ENCODE measurements at regions not wholly inside any gene's neighbourhood (a gene's known extent, or its start where the extent isn't known, plus 50 kb on each side); places are given as distances from the start of the nearest gene placed in this dataset.

GRCh38 chr6:14190929-14191224 is 73.3 kb downstream of the CD83 start (continued):
- TF ChIP-seq EZH2phosphoT487 (IDR thresholded peaks at IDR 0.05; ENCODE audit: borderline replicate concordance, low read depth): no peak
- TF ChIP-seq GATA2 (CRISPR knock-in tag; IDR thresholded peaks at IDR 0.05): no peak
- no peak for TF ChIP-seq RFX5 (IDR thresholded peaks at IDR 0.05; ENCODE audit: low read length)
- no peak for TF ChIP-seq TEAD4 (IDR thresholded peaks at IDR 0.05; ENCODE audit: borderline replicate concordance, insufficient read depth)
- TF ChIP-seq TCF12 (IDR thresholded peaks at IDR 0.05): no peak
- no peak for TF ChIP-seq PBX3 (IDR thresholded peaks at IDR 0.05)
- no peak for TF ChIP-seq CHD2 (IDR thresholded peaks at IDR 0.05; ENCODE audit: low read length, partially characterized antibody)
- TF ChIP-seq FOSL2 (IDR thresholded peaks at IDR 0.05; ENCODE audit: borderline replicate concordance, low read depth): no peak

- no peak for DNase-seq
- WGBS (ENCODE audit: low lambda C conversion rate): 27% methylated on average over 2 of the region's 3 CpGs
- Histone ChIP-seq H3K9me3 (no peaks in the 10 kb centered on the region), H3K4me3 (ENCODE audit: low read depth in 2 of 2, low read length in 1 of 2) (no peak overlapping the region), H3K4me2 (no peak overlapping the region), H3K27ac (ENCODE audit: low read depth in 2 of 2, low read length in 1 of 2) (no peak overlapping the region), H3K27me3 (ENCODE audit: insufficient read depth) (no peaks in the 10 kb centered on the region), H3K9me2 (no peaks in the 10 kb centered on the region), H2AFZ (ENCODE audit: low read depth) (no peak overlapping the region), H4K20me1 (ENCODE audit: insufficient read depth) (no peaks in the 10 kb centered on the region), H3K79me2 (ENCODE audit: insufficient read depth) (no peaks in the 10 kb centered on the region), H3K9ac (no peak overlapping the region), H3K4me1 (ENCODE audit: control insufficient read depth in 1 of 2, insufficient read depth in 2 of 2, low read depth in 1 of 2, low read length in 1 of 2) (no peaks in the 10 kb centered on the region), H3F3A (replicated peaks; ENCODE audit: insufficient read depth) (no peaks in the 10 kb centered on the region), H3K36me3 (replicated peaks in 1 of 2; ENCODE audit: control insufficient read depth in 1 of 2, insufficient read depth in 2 of 2, low read length in 1 of 2) (no peaks in the 10 kb centered on the region)
- CTCF ChIA-PET: interaction anchor here (1.0 to 1.3 kb wide), 2 partner anchors 9 to 10 kb away, joined by 3 read pairs; no protein-coding TSS in a partner anchor
- POLR2A ChIA-PET: no interaction called here
- no peak for TF ChIP-seq FOSL2 (IDR thresholded peaks at IDR 0.05; ENCODE audit: borderline replicate concordance, low read depth)
- no peak for TF ChIP-seq CTCF (IDR thresholded peaks at IDR 0.05)
- no peak for TF ChIP-seq ELF1 (IDR thresholded peaks at IDR 0.05)
- no peak for TF ChIP-seq MXI1 (IDR thresholded peaks at IDR 0.05; ENCODE audit: low read depth, low read length)
Measured at GRCh38 chr6:14191761-14192160, 74.2 kb downstream of the CD83 start.

DNA sequence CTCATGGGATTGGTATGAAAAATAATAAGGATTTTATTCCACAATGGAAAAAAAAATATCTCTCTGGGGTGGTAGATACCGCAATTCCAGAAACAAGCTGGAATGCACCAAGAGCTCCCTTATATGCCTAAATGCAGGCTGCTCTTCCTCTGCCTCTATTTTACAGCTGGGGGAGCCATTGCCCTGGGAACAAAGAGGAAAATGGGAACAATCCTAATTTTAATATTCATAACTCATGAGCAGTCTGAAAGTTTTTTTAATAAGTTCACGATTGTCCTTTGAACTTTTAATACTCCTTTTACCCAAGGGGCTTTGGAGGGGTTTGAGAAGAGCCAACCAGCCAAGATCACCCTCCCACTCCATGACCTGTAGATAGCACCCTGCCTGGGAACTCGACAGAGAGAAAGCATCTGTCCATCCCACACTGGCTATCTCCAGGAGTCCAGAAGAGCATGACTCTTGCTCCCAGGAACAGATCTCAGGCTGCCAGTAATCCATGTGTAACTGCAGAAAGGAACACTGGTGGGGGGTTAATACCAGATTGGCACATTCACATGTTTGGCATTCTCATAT is 74.7 kb downstream of the CD83 start:
- no peak for DNase-seq
- Histone ChIP-seq H3K9me2 (no peaks in the 10 kb centered on the region), H3K9ac (no peak overlapping the region), H3K79me2 (ENCODE audit: insufficient read depth) (no peaks in the 10 kb centered on the region), H3K36me3 (replicated peaks in 1 of 2; ENCODE audit: control insufficient read depth in 1 of 2, insufficient read depth in 2 of 2, low read length in 1 of 2) (no peaks in the 10 kb centered on the region), H3K9me3 (no peaks in the 10 kb centered on the region), H3K4me2 (no peak overlapping the region), H2AFZ (ENCODE audit: low read depth) (no peak overlapping the region), H3K27me3 (ENCODE audit: insufficient read depth) (no peaks in the 10 kb centered on the region), H3K27ac (ENCODE audit: low read depth in 2 of 2, low read length in 1 of 2) (no peak overlapping the region), H3K4me1 (ENCODE audit: control insufficient read depth in 1 of 2, insufficient read depth in 2 of 2, low read depth in 1 of 2, low read length in 1 of 2) (no peaks in the 10 kb centered on the region), H4K20me1 (ENCODE audit: insufficient read depth) (no peaks in the 10 kb centered on the region), H3F3A (replicated peaks; ENCODE audit: insufficient read depth) (no peaks in the 10 kb centered on the region), H3K4me3 (ENCODE audit: low read depth in 2 of 2, low read length in 1 of 2) (no peak overlapping the region)
- ChIA-PET POLR2A (no interaction called here), CTCF (interaction anchor here (1.0 to 1.3 kb wide), 2 partner anchors 10 to 11 kb away, joined by 3 read pairs; no protein-coding TSS in a partner anchor)
- no peak for TF ChIP-seq CHD2 (IDR thresholded peaks at IDR 0.05; ENCODE audit: low read length, partially characterized antibody)
- TF ChIP-seq IRF3 (IDR thresholded peaks at IDR 0.05; ENCODE audit: low read depth, low read length): no peak
- TF ChIP-seq USF2 (IDR thresholded peaks at IDR 0.05; ENCODE audit: borderline replicate concordance, low read depth, low read length): no peak
- TF ChIP-seq NFIC (IDR thresholded peaks at IDR 0.05; ENCODE audit: borderline replicate concordance): no peak
- TF ChIP-seq RXRA (IDR thresholded peaks at IDR 0.05; ENCODE audit: borderline replicate concordance, low read depth): no peak
- TF ChIP-seq GABPA (IDR thresholded peaks at IDR 0.05; ENCODE audit: low read depth): no peak
- TF ChIP-seq CTCF (IDR thresholded peaks at IDR 0.05): no peak
- TF ChIP-seq NRF1 (IDR thresholded peaks at IDR 0.05; ENCODE audit: low read depth, low read length): no peak
- no peak for TF ChIP-seq EZH2phosphoT487 (IDR thresholded peaks at IDR 0.05; ENCODE audit: borderline replicate concordance, low read depth)
- 36% methylated on average over 3 of the region's 3 CpGs for WGBS (ENCODE audit: low lambda C conversion rate)

Measured in SK-N-SH (cell line).